H1 (cell line): ENCODE measurements at regions not wholly inside any gene's neighbourhood (a gene's known extent, or its start where the extent isn't known, plus 50 kb on each side); places are given as distances from the start of the nearest gene placed in this dataset.

ENCODE experiments used
- CEBPB ChIP-seq: IDR thresholded peaks from 2 replicates; pipeline ENCODE4 v1.6.1; 2012; ENCODE audit warnings: low read depth, low read length
- CTCF ChIP-seq, 3 experiments: IDR thresholded peaks; 1 replicate in 2 of 3; 2 replicates in 1 of 3; pipeline versions ENCODE4 v1.5.1 to v1.6.1; 2011; ENCODE audit warnings: low read length in 3 of 3, mild to moderate bottlenecking in 3 of 3, inconsistent platforms in 2 of 3, low read depth in 1 of 3, moderate library complexity in 1 of 3; ENCODE audit not compliant: insufficient read depth in 1 of 3; ENCODE audit errors: control extremely low read depth in 1 of 3
- EP300 ChIP-seq, 2 experiments: IDR thresholded peaks; 1 replicate in 1 of 2; 2 replicates in 1 of 2; pipeline ENCODE4 v1.6.1; 2011 to 2012; ENCODE audit warnings: low read depth in 2 of 2, low read length in 2 of 2, mild to moderate bottlenecking in 2 of 2, borderline replicate concordance in 1 of 2, inconsistent platforms in 1 of 2, moderate library complexity in 1 of 2
- EZH2 ChIP-seq: fragments of 200-600 bp; sonication (generic); IDR thresholded peaks from 2 replicates; pipeline ENCODE4 v1.7.1; 2012; ENCODE audit warnings: low read depth, mild to moderate bottlenecking, moderate library complexity, low read length, inconsistent platforms; ENCODE audit not compliant: severe bottlenecking
- POLR2A ChIP-seq, 2 experiments: IDR thresholded peaks; 1 replicate in 1 of 2; 2 replicates in 1 of 2; pipeline ENCODE4 v1.6.1; 2011; ENCODE audit warnings: low read depth in 2 of 2, low read length in 2 of 2, mild to moderate bottlenecking in 2 of 2; ENCODE audit errors: control extremely low read depth in 1 of 2
- POLR2AphosphoS5 ChIP-seq: IDR thresholded peaks from 2 replicates; pipeline ENCODE4 v1.6.1; 2011; ENCODE audit warnings: low read depth, low read length
- RBBP5 ChIP-seq: IDR thresholded peaks from 2 replicates; pipeline ENCODE4 v1.7.1; 2012; ENCODE audit warnings: low read depth, mild to moderate bottlenecking, inconsistent platforms, low read length, moderate library complexity, borderline replicate concordance
- SIX5 ChIP-seq: IDR thresholded peaks from 2 replicates; pipeline ENCODE4 v1.6.1; 2011; ENCODE audit warnings: mild to moderate bottlenecking, low read depth, low read length
- SRF ChIP-seq: IDR thresholded peaks from 2 replicates; pipeline ENCODE4 v1.6.1; 2011; ENCODE audit warnings: mild to moderate bottlenecking, low read depth, low read length, moderate library complexity

GRCh38 chr10:91170418-91170817 is 50.0 kb upstream of the PCGF5 start:
- TF ChIP-seq EZH2 (no peak), CTCF (IDR thresholded peaks at IDR 0.05; ENCODE audit: control extremely low read depth in 1 of 3, insufficient read depth in 1 of 3, low read depth in 1 of 3, low read length in 3 of 3) (no peak), RBBP5 (no peak), EP300 (IDR thresholded peaks at IDR 0.05; ENCODE audit: borderline replicate concordance in 1 of 2, low read depth in 2 of 2, low read length in 2 of 2) (no peak), POLR2A (IDR thresholded peaks at IDR 0.05; ENCODE audit: control extremely low read depth in 1 of 2, low read depth in 2 of 2, low read length in 2 of 2) (no peak), SRF (no peak), SIX5 (no peak), CEBPB (no peak), POLR2AphosphoS5 (no peak)
